NCI-H1048 (cell line): ENCODE measurements at regions not wholly inside any gene's neighbourhood (a gene's known extent, or its start where the extent isn't known, plus 50 kb on each side); places are given as distances from the start of the nearest gene placed in this dataset.
"Not testable (repeated sequence)": the region's sequence is repeated elsewhere in the genome, so short reads cannot be mapped to it uniquely, and the experiment has no call there.

ENCODE experiments used
- DNase-seq: peaks from one replicate; lab custom pipeline; 2025; lab: John Stamatoyannopoulos, UW

GRCh38 chr7:125125315-125125714 lies 195.7 kb upstream of the POT1 start:
- no peak for DNase-seq

DNA sequence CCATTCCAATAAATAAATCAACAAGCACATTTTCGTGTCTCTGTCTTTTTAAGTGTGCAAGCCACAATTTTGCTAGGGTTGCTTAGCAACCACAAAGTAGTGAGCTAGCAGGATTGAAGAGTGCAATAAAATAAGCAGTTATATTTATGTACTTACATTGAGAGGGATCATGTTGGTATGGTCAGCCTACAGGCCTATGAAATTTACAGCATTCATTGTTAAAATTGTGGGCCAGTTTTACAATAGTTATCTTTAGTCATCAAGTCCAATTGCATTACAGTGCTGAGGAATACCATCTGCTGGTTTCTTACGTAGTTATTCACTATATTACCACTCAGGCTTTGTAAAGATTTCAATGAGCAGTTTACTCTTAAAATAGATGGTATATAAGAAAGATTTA lies 192.5 kb upstream of the POT1 start:
- DNase-seq, result no peak

DNA sequence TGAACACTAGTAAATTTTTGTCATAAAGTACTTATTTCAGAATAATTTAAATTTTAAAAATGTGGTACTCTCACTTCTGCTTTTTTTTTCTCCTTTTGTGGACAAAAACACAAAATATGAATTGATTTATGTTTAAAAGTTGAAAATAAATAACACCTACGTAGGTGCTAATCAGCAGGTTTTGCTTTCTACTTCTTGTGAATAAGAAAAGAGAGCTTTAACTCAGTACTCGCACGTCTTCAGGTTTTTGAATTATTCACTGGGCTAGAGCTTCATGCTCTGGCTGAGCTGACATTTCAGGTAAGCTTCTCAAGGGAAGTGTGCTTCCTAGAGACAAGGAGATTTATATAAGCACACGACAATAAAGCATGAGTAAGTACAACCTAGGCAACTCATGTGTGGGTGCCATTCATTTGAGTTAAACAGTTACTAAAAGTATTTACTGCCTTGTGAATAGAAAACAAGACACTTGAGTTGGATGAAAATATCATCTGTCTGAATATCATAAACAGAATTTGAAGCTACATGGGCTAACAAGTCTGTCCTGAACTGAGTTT lies 190.0 kb upstream of the POT1 start:
- no peak for DNase-seq

GRCh38 chr7:125118444-125118843 lies 188.8 kb upstream of the POT1 start:
- no peak for DNase-seq

- no peak for DNase-seq
Measured at GRCh38 chr7:125112850-125113249, 183.2 kb upstream of the POT1 start.

GRCh38 chr7:125099519-125099918 lies 169.9 kb upstream of the POT1 start:
- no peak for DNase-seq

DNA sequence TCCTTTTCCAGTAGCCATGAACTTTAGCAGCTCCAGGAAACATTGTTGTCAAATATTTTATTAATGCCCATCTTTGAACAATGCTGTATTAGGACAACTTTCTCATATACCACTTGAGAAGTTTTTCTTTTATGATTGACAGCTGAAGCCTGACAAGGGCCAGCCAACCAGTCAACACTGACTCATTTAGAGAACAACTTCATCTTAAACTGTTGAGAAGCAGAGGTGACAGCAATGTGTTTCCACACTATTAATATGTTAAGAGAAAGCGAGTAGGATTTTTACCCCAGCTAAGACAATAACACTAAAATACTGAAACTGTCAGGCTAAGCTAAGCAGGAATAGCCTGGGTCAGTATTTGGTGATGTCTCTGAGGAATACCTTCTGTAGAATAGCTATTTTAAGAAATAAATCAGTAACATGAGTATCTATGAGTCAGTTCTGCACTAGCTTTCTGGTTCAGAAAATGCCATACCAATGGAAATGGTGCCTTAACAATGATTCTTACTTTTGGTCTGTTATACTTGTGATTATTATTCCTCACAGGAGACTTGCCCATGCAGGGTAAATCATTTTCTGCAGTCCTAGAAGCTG lies 168.8 kb upstream of the POT1 start:
- no peak for DNase-seq

GRCh38 chr7:125090596-125090995 lies 161.0 kb upstream of the POT1 start:
- DNase-seq, result no peak

DNA sequence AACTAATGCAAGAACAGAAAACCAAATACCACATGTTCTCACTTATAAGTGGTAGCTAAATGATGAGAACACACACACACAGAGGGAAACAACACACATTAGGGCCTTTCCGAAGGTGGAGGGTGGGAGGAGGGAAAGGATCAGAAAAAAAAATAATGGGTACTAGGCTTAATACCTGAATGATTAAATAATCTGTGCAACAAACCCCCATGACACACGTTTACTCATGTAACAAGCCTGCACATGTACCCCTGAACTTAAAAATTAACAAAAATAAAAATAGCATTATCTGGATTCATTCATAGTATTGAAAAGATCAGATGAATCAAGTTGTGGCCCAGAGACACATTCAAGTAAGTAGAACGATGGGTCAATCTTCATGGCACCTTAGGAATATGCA lies 159.5 kb upstream of the POT1 start:
- no peak for DNase-seq

DNA sequence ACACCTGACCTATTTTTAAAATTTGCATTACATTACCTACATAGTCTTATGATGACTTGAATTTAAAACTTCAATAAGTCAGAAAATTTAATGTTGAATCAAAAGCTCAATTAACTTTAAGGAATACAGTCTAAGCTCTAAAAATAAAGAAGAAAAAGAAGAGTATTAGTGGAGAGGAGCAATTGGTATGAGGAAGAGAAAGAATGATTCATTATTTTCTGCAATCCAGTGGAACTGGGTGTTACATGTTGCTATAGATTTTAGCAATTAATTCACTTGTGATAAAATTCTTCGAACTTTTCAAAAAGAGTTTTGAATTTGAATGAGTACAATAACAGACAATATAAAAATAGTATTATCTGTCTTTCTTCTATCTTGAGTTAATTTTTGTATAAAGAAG lies 158.9 kb upstream of the POT1 start:
- DNase-seq, result no peak

GRCh38 chr7:125085084-125085483 lies 155.5 kb upstream of the POT1 start:
- DNase-seq, result no peak

DNA sequence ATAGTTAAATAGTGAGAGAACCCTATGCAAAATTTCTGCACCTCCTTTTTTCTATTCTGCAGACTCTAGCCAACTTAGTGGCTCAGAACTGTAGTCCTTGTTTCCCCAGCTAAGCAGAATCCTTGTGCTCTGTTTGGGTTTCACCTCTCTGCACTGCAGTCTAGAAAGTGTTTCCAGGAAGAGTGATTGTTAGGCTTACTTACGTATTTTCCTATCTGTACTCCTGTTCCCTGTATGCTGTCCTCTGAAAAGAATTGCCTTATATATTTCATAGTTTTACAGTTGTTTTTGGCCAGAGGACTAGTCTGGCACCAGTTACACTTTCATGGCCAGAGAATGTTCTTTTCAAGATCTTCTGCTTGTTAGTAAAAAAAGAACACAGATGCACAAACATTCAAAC lies 154.6 kb upstream of the POT1 start:
- DNase-seq, result no peak

- no peak for DNase-seq
Measured at GRCh38 chr7:125074141-125074540, 144.5 kb upstream of the POT1 start.

DNA sequence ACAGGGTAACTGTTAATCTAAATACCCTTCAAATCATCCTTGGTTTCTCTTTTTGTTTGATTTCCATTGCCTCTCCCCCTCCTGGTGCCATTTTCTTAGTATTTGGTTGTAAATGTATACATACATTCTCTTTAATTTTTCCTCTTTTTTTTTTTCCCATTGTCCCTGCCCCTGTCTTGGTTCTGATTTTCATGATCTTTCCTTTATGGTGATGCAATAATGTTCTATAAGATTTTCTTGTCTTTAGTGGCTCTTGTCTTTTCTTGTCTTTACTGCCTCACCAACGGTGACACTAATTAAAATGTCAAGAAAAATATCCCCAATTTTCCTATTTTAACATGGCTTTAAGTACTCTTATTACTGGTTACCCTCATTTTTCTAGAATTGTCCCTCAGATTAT lies 135.9 kb upstream of the POT1 start:
- DNase-seq, result no peak

- no peak for DNase-seq
Measured at GRCh38 chr7:125065001-125065400, 135.4 kb upstream of the POT1 start.

- DNase-seq, result no peak
Measured at GRCh38 chr7:125061776-125062397, 132.3 kb upstream of the POT1 start.

DNA sequence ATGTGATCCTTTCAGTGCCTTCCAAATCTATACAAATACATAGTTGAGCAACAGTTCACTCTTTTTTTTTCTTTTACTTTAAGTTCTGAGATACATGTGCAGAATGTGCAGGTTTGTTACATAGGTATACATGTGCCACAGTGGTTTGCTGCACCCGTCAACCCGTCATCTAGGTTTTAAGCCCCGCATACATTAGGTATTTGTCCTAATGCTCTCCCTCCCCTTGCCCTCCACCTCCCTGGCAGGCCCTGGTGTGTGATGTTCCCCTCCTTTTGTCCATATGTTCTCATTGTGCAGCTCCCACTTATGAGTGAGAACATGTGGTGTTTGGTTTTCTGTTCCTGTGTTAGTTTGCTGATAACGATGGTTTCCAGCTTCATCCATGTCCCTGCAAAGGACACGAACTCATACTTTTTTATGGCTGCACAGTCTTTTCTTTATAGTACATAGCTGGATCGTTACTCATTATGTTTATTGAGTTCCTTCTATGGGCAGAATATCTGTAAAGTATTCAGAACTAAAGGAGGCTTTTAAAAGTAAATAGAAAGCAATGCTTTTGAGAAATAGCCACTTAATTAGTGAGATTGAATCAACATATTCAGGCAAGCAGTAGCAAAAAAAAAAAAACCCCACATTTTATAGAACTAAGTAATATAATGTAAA lies 131.6 kb upstream of the POT1 start:
- not testable (repeated sequence) for DNase-seq

- peak; percentile 6 for DNase-seq
Measured at GRCh38 chr7:125059861-125060456, 130.3 kb upstream of the POT1 start.

- no peak for DNase-seq
Measured at GRCh38 chr7:125057963-125058362, 128.3 kb upstream of the POT1 start.

DNA sequence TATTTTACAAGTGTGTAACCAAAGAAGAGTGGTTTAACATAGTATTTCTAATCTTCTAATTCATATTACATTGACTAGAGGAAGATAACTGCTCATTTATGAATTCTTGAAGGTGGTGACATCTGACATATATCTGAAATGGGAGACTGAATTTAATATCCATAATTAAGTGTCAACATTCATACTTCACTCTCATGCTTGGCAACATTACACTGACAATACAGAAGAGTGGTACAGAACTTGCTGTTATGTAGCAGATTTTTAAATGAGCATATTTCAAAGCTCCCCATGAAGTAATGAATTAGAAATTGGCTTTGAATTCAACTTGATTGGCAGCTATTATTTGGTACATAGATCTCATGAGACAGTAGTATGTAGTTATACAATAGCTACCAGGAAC lies 125.8 kb upstream of the POT1 start:
- no peak for DNase-seq

- DNase-seq, result no peak
Measured at GRCh38 chr7:125046767-125047166, 117.1 kb upstream of the POT1 start.

DNA sequence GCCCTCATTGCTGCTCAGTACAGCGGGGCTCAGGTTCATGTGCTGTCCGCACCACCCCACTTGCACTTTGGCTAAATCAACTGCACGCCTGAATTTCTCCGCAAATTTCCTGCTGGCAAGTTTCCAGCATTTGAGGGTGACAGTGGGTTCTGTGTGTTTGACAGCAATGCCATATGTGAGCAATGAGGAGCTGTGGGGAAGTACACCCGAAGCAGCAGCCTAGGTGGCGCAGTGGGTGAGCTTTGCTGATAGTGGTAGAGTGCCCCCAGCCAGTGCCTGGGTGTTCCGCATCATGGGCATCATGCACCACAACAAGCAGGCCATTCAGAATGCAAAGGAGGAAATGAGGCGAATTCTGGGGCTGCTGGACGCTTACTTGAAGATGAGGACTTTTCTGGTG lies 103.9 kb upstream of the POT1 start:
- no peak for DNase-seq

- no peak for DNase-seq
Measured at GRCh38 chr7:125032943-125033342, 103.3 kb upstream of the POT1 start.
